GM23338 (cell line): ENCODE measurements at regions not wholly inside any gene's neighbourhood (a gene's known extent, or its start where the extent isn't known, plus 50 kb on each side); places are given as distances from the start of the nearest gene placed in this dataset.

Source experiments
- ATAC-seq: fragments of 200-7000 bp; cut with Tn5 transposase; 3 replicates; pipeline ENCODE4 v1.9.1; 2020
- DNase-seq: peaks from one replicate; pipeline ENCODE4 v3.0.0-alpha.2; 2015; ENCODE audit warnings: low spot score
- H2AFZ ChIP-seq: fragments of 200-600 bp; sonication (generic); 2 replicates; pipeline ENCODE4 v1.8.0; 2016; ENCODE audit warnings: antibody characterized with exemption, mild to moderate bottlenecking, moderate library complexity
- H3F3A ChIP-seq: fragments of 200-600 bp; sonication (generic); replicated peaks from 2 replicates; pipeline ENCODE4 v1.8.0; 2017; ENCODE audit warnings: antibody characterized with exemption, mixed run types, low read depth
- H3K27ac ChIP-seq: fragments of 200-600 bp; sonication (generic); 2 replicates; pipeline ENCODE4 v1.6.1; 2016; ENCODE audit warnings: low read depth
- H3K27me3 ChIP-seq: fragments of 200-600 bp; sonication (generic); 2 replicates; pipeline ENCODE4 v1.8.0; 2016; ENCODE audit warnings: mild to moderate bottlenecking, mixed run types, moderate library complexity; ENCODE audit not compliant: insufficient read depth
- H3K36me3 ChIP-seq: fragments of 200-600 bp; sonication (generic); 2 replicates; pipeline ENCODE4 v1.8.0; 2016; ENCODE audit warnings: mild to moderate bottlenecking; ENCODE audit not compliant: insufficient read depth
- H3K4me1 ChIP-seq: fragments of 200-600 bp; sonication (generic); 2 replicates; pipeline ENCODE4 v1.8.0; 2016; ENCODE audit warnings: mild to moderate bottlenecking, moderate library complexity; ENCODE audit not compliant: insufficient read depth
- H3K4me2 ChIP-seq: fragments of 200-600 bp; sonication (generic); 2 replicates; pipeline ENCODE4 v1.7.1; 2017; ENCODE audit warnings: mixed run types
- H3K4me3 ChIP-seq: fragments of 200-600 bp; sonication (generic); 2 replicates; pipeline ENCODE4 v1.6.1; 2016; ENCODE audit warnings: mixed run types
- H3K79me2 ChIP-seq: fragments of 200-600 bp; sonication (generic); replicated peaks from 2 replicates; pipeline ENCODE4 v1.8.0; 2017; ENCODE audit warnings: mild to moderate bottlenecking; ENCODE audit not compliant: insufficient read depth
- H3K9me2 ChIP-seq: fragments of 200-600 bp; sonication (generic); 2 replicates; pipeline ENCODE4 v1.8.0; 2017; ENCODE audit not compliant: insufficient read depth
- H4K20me1 ChIP-seq: fragments of 200-600 bp; sonication (generic); replicated peaks from 2 replicates; pipeline ENCODE4 v1.8.0; 2017; ENCODE audit warnings: mild to moderate bottlenecking; ENCODE audit not compliant: insufficient read depth
- H3K27ac Mint-ChIP-seq: 2 replicates; pipeline ENCODE4 v1.8.0; 2020; ENCODE audit warnings: inconsistent platforms, mild to moderate bottlenecking, moderate library complexity, mixed read lengths
- H3K27me3 Mint-ChIP-seq: 3 replicates; pipeline ENCODE4 v1.8.0; 2022; ENCODE audit warnings: low read depth, mild to moderate bottlenecking, moderate library complexity, mixed read lengths, inconsistent platforms; ENCODE audit not compliant: insufficient read depth, poor library complexity
- H3K36me3 Mint-ChIP-seq: 3 replicates; pipeline ENCODE4 v1.8.0; 2021; ENCODE audit warnings: low read depth, mild to moderate bottlenecking, inconsistent platforms, moderate library complexity, mixed read lengths
- H3K4me1 Mint-ChIP-seq: 3 replicates; pipeline ENCODE4 v1.8.0; 2020; ENCODE audit warnings: mild to moderate bottlenecking, inconsistent platforms, mixed read lengths
- H3K4me3 Mint-ChIP-seq: 3 replicates; pipeline ENCODE4 v1.8.0; 2021; ENCODE audit warnings: moderate library complexity, mild to moderate bottlenecking, inconsistent platforms, mixed read lengths
- H3K9me3 Mint-ChIP-seq: 3 replicates; pipeline ENCODE4 v1.8.0; 2020; ENCODE audit warnings: moderate library complexity, mild to moderate bottlenecking, inconsistent platforms, mixed read lengths
- POLR2AphosphoS5 ChIP-seq: IDR thresholded peaks from 2 replicates; pipeline ENCODE4 v1.6.1; 2016; ENCODE audit warnings: antibody characterized with exemption, low read depth
- STAT1 ChIP-seq: IDR thresholded peaks from one replicate; pipeline ENCODE4 v1.6.1; 2016; ENCODE audit warnings: antibody characterized with exemption; ENCODE audit not compliant: unreplicated experiment
- ZNF114 ChIP-seq: fragments of 250-450 bp; sonication (Bioruptor Pico); IDR thresholded peaks from 2 replicates; pipeline ENCODE4 v1.5.0; 2020; ENCODE audit warnings: mild to moderate bottlenecking, moderate library complexity
- ZNF331 ChIP-seq: fragments of 250-450 bp; sonication (Bioruptor Pico); IDR thresholded peaks from 2 replicates; pipeline ENCODE4 v1.5.0; 2020; ENCODE audit warnings: low read depth, mild to moderate bottlenecking, moderate library complexity
- TF ChIP-seq, protein P1 (sequence below): IDR thresholded peaks from 2 replicates; pipeline ENCODE4 v1.6.1; 2016; ENCODE audit warnings: antibody characterized with exemption
- TF ChIP-seq, protein P2 (sequence below): fragments of 250-450 bp; sonication (Bioruptor Pico); IDR thresholded peaks from 2 replicates; pipeline ENCODE4 v1.5.0; 2020; ENCODE audit warnings: mild to moderate bottlenecking, moderate library complexity

DNA sequence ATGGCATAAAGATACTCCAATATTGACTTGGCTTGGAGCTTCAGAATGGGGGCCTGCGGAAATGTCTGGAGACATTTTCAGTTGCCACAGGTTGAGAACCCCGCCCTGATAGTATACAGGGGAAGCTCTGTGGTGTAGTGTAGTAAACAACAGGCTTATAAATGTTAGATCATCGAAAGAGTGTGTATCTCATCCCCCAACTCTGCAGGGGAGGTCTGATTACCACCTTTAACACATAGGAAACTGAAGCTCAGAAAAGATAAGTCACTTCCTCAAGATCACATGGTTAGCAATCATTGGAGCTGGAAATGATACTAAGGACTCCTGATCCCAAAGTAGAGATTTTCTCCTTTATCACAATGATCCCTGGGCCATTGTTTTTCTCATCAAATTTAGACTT lies 144.5 kb upstream of the BMPER start:
- Mint-ChIP-seq H3K4me3 (no peak overlapping the region), H3K27ac (no peak overlapping the region), H3K4me1 (peaks cover 14% of the 10 kb centered on the region), H3K36me3 (no peaks in the 10 kb centered on the region), H3K27me3 (no peaks in the 10 kb centered on the region), H3K9me3 (no peaks in the 10 kb centered on the region)
- TF ChIP-seq ZNF331 (CRISPR knock-in tag) (no peak), POLR2AphosphoS5 (no peak), STAT1 (no peak), ZNF114 (CRISPR knock-in tag) (no peak)
- TF ChIP-seq, protein P1, sequence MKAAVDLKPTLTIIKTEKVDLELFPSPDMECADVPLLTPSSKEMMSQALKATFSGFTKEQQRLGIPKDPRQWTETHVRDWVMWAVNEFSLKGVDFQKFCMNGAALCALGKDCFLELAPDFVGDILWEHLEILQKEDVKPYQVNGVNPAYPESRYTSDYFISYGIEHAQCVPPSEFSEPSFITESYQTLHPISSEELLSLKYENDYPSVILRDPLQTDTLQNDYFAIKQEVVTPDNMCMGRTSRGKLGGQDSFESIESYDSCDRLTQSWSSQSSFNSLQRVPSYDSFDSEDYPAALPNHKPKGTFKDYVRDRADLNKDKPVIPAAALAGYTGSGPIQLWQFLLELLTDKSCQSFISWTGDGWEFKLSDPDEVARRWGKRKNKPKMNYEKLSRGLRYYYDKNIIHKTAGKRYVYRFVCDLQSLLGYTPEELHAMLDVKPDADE: no peak
- Histone ChIP-seq H3K4me1 (peaks cover 6% of the 10 kb centered on the region; the same call in 1 of the 2 replicates), H3K27ac (no peak overlapping the region), H3K9me2 (no peaks in the 10 kb centered on the region), H2AFZ (no peak overlapping the region), H3F3A (no peaks in the 10 kb centered on the region), H3K36me3 (no peaks in the 10 kb centered on the region), H3K4me2 (no peak overlapping the region), H4K20me1 (no peaks in the 10 kb centered on the region), H3K79me2 (no peaks in the 10 kb centered on the region), H3K4me3 (no peak overlapping the region), H3K27me3 (no peaks in the 10 kb centered on the region)
- ATAC-seq: no peak
- no peak for DNase-seq

DNA sequence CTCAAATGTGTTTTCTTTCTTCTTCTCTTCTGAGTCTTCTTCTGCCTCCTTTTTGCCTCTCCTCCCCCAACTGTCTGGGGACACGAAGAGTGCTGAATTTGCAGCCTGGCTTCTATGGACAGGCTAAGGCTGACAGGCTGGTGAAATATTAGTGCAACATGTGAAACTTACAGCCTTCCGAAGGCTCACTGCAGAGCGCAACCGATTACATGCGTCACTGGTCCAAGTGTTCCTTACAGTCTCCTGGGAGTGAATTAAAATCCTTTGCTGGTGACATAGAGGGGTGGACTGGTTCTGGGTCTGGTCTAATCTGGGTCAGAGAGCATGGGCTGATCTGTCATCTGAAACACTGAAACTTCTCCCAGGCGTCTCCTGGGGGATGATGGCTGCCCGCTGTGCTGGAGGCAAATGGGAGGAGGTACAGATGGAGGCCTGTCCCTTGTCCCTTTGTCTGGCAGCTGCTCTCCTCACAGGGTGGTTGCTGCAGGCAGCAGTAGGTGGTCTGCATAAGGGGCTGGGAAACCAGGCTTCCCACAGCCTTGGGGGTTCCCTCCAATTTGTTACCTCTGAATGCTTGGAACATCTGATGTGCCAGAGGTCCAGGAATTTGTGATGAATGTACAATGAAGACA lies 143.8 kb upstream of the BMPER start:
- Histone ChIP-seq H3K79me2 (no peaks in the 10 kb centered on the region), H3K4me3 (no peak overlapping the region), H3K36me3 (no peaks in the 10 kb centered on the region), H3K4me1 (peaks cover 6% of the 10 kb centered on the region; the same call in 1 of the 2 replicates), H2AFZ (no peak overlapping the region), H4K20me1 (no peaks in the 10 kb centered on the region), H3K27me3 (no peaks in the 10 kb centered on the region), H3F3A (no peaks in the 10 kb centered on the region), H3K4me2 (no peak overlapping the region), H3K9me2 (no peaks in the 10 kb centered on the region), H3K27ac (no peak overlapping the region)
- no peaks in the 10 kb centered on the region for H3K36me3 Mint-ChIP-seq
- no peak overlapping the region for H3K27ac Mint-ChIP-seq
- peaks cover 14% of the 10 kb centered on the region for H3K4me1 Mint-ChIP-seq
- no peak overlapping the region for H3K4me3 Mint-ChIP-seq
- no peaks in the 10 kb centered on the region for H3K27me3 Mint-ChIP-seq
- TF ChIP-seq POLR2AphosphoS5: no peak
- H3K9me3 Mint-ChIP-seq: no peaks in the 10 kb centered on the region
- ATAC-seq (no peak), DNase-seq (no peak)

GRCh38 chr7:33762151-33762910 lies 143.0 kb upstream of the BMPER start:
- H3K27me3 Mint-ChIP-seq: no peaks in the 10 kb centered on the region
- no peak overlapping the region for H3K4me3 Mint-ChIP-seq
- H3K36me3 ChIP-seq: no peaks in the 10 kb centered on the region
- peaks cover 6% of the 10 kb centered on the region; the same call in 1 of the 2 replicates for H3K4me1 ChIP-seq
- no peaks in the 10 kb centered on the region for H3K36me3 Mint-ChIP-seq
- H3K4me1 Mint-ChIP-seq: peaks cover 14% of the 10 kb centered on the region
- no peaks in the 10 kb centered on the region for H3K9me3 Mint-ChIP-seq
- H2AFZ ChIP-seq: no peak overlapping the region
- ATAC-seq (no peak), DNase-seq (no peak)
- no peak overlapping the region for H3K4me2 ChIP-seq
- H3K9me2 ChIP-seq: no peaks in the 10 kb centered on the region
- H3F3A ChIP-seq: no peaks in the 10 kb centered on the region
- H3K79me2 ChIP-seq: no peaks in the 10 kb centered on the region
- H3K27me3 ChIP-seq: no peaks in the 10 kb centered on the region
- no peaks in the 10 kb centered on the region for H4K20me1 ChIP-seq
- H3K4me3 ChIP-seq: no peak overlapping the region
- H3K27ac ChIP-seq: no peak overlapping the region
- H3K27ac Mint-ChIP-seq: no peak overlapping the region
- TF ChIP-seq STAT1: no peak
- TF ChIP-seq, protein P2, sequence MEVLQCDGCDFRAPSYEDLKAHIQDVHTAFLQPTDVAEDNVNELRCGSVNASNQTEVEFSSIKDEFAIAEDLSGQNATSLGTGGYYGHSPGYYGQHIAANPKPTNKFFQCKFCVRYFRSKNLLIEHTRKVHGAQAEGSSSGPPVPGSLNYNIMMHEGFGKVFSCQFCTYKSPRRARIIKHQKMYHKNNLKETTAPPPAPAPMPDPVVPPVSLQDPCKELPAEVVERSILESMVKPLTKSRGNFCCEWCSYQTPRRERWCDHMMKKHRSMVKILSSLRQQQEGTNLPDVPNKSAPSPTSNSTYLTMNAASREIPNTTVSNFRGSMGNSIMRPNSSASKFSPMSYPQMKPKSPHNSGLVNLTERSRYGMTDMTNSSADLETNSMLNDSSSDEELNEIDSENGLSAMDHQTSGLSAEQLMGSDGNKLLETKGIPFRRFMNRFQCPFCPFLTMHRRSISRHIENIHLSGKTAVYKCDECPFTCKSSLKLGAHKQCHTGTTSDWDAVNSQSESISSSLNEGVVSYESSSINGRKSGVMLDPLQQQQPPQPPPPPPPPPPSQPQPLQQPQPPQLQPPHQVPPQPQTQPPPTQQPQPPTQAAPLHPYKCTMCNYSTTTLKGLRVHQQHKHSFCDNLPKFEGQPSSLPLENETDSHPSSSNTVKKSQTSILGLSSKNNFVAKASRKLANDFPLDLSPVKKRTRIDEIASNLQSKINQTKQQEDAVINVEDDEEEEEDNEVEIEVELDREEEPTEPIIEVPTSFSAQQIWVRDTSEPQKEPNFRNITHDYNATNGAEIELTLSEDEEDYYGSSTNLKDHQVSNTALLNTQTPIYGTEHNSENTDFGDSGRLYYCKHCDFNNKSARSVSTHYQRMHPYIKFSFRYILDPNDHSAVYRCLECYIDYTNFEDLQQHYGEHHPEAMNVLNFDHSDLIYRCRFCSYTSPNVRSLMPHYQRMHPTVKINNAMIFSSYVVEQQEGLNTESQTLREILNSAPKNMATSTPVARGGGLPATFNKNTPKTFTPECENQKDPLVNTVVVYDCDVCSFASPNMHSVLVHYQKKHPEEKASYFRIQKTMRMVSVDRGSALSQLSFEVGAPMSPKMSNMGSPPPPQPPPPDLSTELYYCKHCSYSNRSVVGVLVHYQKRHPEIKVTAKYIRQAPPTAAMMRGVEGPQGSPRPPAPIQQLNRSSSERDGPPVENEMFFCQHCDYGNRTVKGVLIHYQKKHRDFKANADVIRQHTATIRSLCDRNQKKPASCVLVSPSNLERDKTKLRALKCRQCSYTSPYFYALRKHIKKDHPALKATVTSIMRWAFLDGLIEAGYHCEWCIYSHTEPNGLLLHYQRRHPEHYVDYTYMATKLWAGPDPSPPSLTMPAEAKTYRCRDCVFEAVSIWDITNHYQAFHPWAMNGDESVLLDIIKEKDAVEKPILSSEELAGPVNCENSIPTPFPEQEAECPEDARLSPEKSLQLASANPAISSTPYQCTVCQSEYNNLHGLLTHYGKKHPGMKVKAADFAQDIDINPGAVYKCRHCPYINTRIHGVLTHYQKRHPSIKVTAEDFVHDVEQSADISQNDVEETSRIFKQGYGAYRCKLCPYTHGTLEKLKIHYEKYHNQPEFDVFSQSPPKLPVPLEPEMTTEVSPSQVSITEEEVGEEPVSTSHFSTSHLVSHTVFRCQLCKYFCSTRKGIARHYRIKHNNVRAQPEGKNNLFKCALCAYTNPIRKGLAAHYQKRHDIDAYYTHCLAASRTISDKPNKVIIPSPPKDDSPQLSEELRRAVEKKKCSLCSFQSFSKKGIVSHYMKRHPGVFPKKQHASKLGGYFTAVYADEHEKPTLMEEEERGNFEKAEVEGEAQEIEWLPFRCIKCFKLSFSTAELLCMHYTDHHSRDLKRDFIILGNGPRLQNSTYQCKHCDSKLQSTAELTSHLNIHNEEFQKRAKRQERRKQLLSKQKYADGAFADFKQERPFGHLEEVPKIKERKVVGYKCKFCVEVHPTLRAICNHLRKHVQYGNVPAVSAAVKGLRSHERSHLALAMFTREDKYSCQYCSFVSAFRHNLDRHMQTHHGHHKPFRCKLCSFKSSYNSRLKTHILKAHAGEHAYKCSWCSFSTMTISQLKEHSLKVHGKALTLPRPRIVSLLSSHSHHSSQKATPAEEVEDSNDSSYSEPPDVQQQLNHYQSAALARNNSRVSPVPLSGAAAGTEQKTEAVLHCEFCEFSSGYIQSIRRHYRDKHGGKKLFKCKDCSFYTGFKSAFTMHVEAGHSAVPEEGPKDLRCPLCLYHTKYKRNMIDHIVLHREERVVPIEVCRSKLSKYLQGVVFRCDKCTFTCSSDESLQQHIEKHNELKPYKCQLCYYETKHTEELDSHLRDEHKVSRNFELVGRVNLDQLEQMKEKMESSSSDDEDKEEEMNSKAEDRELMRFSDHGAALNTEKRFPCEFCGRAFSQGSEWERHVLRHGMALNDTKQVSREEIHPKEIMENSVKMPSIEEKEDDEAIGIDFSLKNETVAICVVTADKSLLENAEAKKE: no peak
